ENCODE measurements at regions not wholly inside any gene's neighbourhood (a gene's known extent, or its start where the extent isn't known, plus 50 kb on each side); places are given as distances from the start of the nearest gene placed in this dataset.

- TF ChIP-seq, protein P1, sequence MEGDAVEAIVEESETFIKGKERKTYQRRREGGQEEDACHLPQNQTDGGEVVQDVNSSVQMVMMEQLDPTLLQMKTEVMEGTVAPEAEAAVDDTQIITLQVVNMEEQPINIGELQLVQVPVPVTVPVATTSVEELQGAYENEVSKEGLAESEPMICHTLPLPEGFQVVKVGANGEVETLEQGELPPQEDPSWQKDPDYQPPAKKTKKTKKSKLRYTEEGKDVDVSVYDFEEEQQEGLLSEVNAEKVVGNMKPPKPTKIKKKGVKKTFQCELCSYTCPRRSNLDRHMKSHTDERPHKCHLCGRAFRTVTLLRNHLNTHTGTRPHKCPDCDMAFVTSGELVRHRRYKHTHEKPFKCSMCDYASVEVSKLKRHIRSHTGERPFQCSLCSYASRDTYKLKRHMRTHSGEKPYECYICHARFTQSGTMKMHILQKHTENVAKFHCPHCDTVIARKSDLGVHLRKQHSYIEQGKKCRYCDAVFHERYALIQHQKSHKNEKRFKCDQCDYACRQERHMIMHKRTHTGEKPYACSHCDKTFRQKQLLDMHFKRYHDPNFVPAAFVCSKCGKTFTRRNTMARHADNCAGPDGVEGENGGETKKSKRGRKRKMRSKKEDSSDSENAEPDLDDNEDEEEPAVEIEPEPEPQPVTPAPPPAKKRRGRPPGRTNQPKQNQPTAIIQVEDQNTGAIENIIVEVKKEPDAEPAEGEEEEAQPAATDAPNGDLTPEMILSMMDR (conservative IDR thresholded peaks at IDR 0.05; ENCODE audit: low read length): no peak
- no peak for TF ChIP-seq EZH2phosphoT487 (IDR thresholded peaks at IDR 0.05; ENCODE audit: borderline replicate concordance)
Observed at GRCh38 chr1:101482306-101482705, 245.5 kb downstream of the S1PR1 start.

All from Loucy (cell line).